Sigmoid colon (tissue), 6 donors: ENCODE measurements at regions not wholly inside any gene's neighbourhood (a gene's known extent, or its start where the extent isn't known, plus 50 kb on each side); places are given as distances from the start of the nearest gene placed in this dataset.

Experiments
- DNase-seq: peaks from one replicate; pipeline ENCODE4 v3.0.0-alpha.2; 2019
- H3K27ac ChIP-seq, 4 donors: fragments of 200-600 bp; sonication (generic); one replicate each; pipeline ENCODE4 v1.5.1; 2016 to 2019; ENCODE audit warnings: mild to moderate bottlenecking in 1 of 4
- H3K27me3 ChIP-seq, 3 donors: fragments of 200-600 bp; sonication (generic); one replicate each; pipeline ENCODE4 v1.5.1; 2019; ENCODE audit warnings: mild to moderate bottlenecking in 1 of 3
- H3K36me3 ChIP-seq, 4 donors: fragments of 200-600 bp; sonication (generic); one replicate each; pipeline ENCODE4 v1.5.1; 2016 to 2019
- H3K4me1 ChIP-seq, 4 donors: fragments of 200-600 bp; sonication (generic); one replicate each; pipeline ENCODE4 v1.5.1; 2017 to 2019
- H3K4me3 ChIP-seq, 4 donors: fragments of 200-600 bp; sonication (generic); one replicate each; pipeline ENCODE4 v1.5.1; 2017 to 2019; ENCODE audit warnings: mild to moderate bottlenecking in 2 of 4, moderate library complexity in 1 of 4
- H3K9me3 ChIP-seq, 4 donors: fragments of 200-600 bp in 3 of 4; sonication (generic) in 3 of 4; one replicate each; pipeline versions ENCODE4 v1.5.1 to v1.6.1; 2013 to 2019
- CTCF ChIP-seq, 4 experiments: fragments of 450-650 bp in 3 of 4; fragments of 200-600 bp in 1 of 4; IDR thresholded peaks; one replicate each; pipeline ENCODE4 v1.5.1; 2016 to 2019; ENCODE audit warnings: antibody characterized with exemption in 4 of 4, mild to moderate bottlenecking in 3 of 4, moderate library complexity in 2 of 4
- EP300 ChIP-seq, 4 donors: sonication (generic); formaldehyde crosslinking; IDR thresholded peaks; one replicate each; pipeline ENCODE4 v1.6.1; 2017; ENCODE audit warnings: antibody characterized with exemption in 4 of 4
- POLR2A ChIP-seq, 2 donors: fragments of 450-650 bp; IDR thresholded peaks; one replicate each; pipeline ENCODE4 v1.6.1; 2016; ENCODE audit warnings: antibody characterized with exemption in 2 of 2, mild to moderate bottlenecking in 2 of 2, moderate library complexity in 2 of 2
- POLR2AphosphoS5 ChIP-seq, 4 donors: sonication (generic); formaldehyde crosslinking; IDR thresholded peaks; one replicate each; pipeline ENCODE4 v1.6.1; 2017; ENCODE audit warnings: antibody characterized with exemption in 4 of 4
- WGBS, 2 donors: extraction: QIAGEN DNeasy Blood & Tissue Kit; methylation state at CpG; one replicate each; pipeline ENCODE4 v1.1.7; 2013; 5-methylcytosine and 5-hydroxymethylcytosine counted together
- intact Hi-C: fragments of 100-400 bp; cut with DNase I; formaldehyde crosslinking; loops from one replicate; pipeline ENCODE4 v1.15.1; 2023
- donor health status: healthy with polysubstance abuse.
- donor health status: healthy.

GRCh38 chr7:85781606-85782005 is 594.8 kb upstream of the SEMA3D start:
- H3K27ac ChIP-seq: no peak overlapping the region
- H3K4me1 ChIP-seq: no peaks in the 10 kb centered on the region
- no peaks in the 10 kb centered on the region for H3K36me3 ChIP-seq
- TF ChIP-seq CTCF (IDR thresholded peaks at IDR 0.05): no peak
- no peak for TF ChIP-seq EP300 (IDR thresholded peaks at IDR 0.05)
- no peak for TF ChIP-seq POLR2AphosphoS5 (IDR thresholded peaks at IDR 0.05)
- no peak for TF ChIP-seq POLR2A (IDR thresholded peaks at IDR 0.05)
- WGBS, 2 donors: 85 to 89% methylated on average over 4 of the region's 4 CpGs
- no peaks in the 10 kb centered on the region for H3K27me3 ChIP-seq
- H3K4me3 ChIP-seq: no peak overlapping the region
- peaks cover 0 to 4% (median 0%) of the 10 kb centered on the region in 4 donors for H3K9me3 ChIP-seq
- intact Hi-C loops: no loop called here
- DNase-seq: no peak

- no peak for DNase-seq
- H3K9me3 ChIP-seq: no peaks in the 10 kb centered on the region
- 11 to 45% methylated on average over 1 of the region's 1 CpG for WGBS, 2 donors
- TF ChIP-seq EP300 (IDR thresholded peaks at IDR 0.05) (no peak), CTCF (IDR thresholded peaks at IDR 0.05) (no peak), POLR2AphosphoS5 (IDR thresholded peaks at IDR 0.05) (no peak), POLR2A (IDR thresholded peaks at IDR 0.05) (no peak)
- no peak overlapping the region for H3K4me3 ChIP-seq
- H3K27me3 ChIP-seq: no peaks in the 10 kb centered on the region
- no peak overlapping the region for H3K27ac ChIP-seq
- intact Hi-C loops: no loop called here
- H3K36me3 ChIP-seq: no peaks in the 10 kb centered on the region
- no peaks in the 10 kb centered on the region for H3K4me1 ChIP-seq
These were observed 590.0 kb upstream of the SEMA3D start for GRCh38 chr7:85776691-85777345.

- 73 to 76% methylated on average over 3 of the region's 3 CpGs for WGBS, 2 donors
- Histone ChIP-seq H3K27me3 (no peaks in the 10 kb centered on the region), H3K4me3 (no peak overlapping the region), H3K36me3 (no peaks in the 10 kb centered on the region), H3K9me3 (no peaks in the 10 kb centered on the region), H3K27ac (no peak overlapping the region), H3K4me1 (no peaks in the 10 kb centered on the region)
- no peak for TF ChIP-seq POLR2AphosphoS5 (IDR thresholded peaks at IDR 0.05)
- no peak for TF ChIP-seq EP300 (IDR thresholded peaks at IDR 0.05)
- TF ChIP-seq POLR2A (IDR thresholded peaks at IDR 0.05): no peak
- TF ChIP-seq CTCF (IDR thresholded peaks at IDR 0.05): no peak
- DNase-seq: no peak
- intact Hi-C loops: no loop called here
These were observed 588.6 kb upstream of the SEMA3D start for GRCh38 chr7:85775431-85775830.

- no peak for TF ChIP-seq POLR2AphosphoS5 (IDR thresholded peaks at IDR 0.05)
- no peak for TF ChIP-seq EP300 (IDR thresholded peaks at IDR 0.05)
- no peak for TF ChIP-seq POLR2A (IDR thresholded peaks at IDR 0.05)
- TF ChIP-seq CTCF (IDR thresholded peaks at IDR 0.05): no peak
- Histone ChIP-seq H3K36me3 (no peaks in the 10 kb centered on the region), H3K27ac (no peak overlapping the region), H3K27me3 (no peaks in the 10 kb centered on the region), H3K4me3 (no peak overlapping the region), H3K4me1 (no peaks in the 10 kb centered on the region), H3K9me3 (no peaks in the 10 kb centered on the region)
- intact Hi-C loops: no loop called here
- 82 to 85% methylated on average over 6 of the region's 6 CpGs for WGBS, 2 donors
- DNase-seq: no peak
These were observed 588.1 kb upstream of the SEMA3D start for GRCh38 chr7:85774986-85775385.
